Activated naive CD4-positive, alpha-beta T cell treated with Interleukin-2 at 50 U/mL for 16 hours (primary cell): ENCODE measurements at regions not wholly inside any gene's neighbourhood (a gene's known extent, or its start where the extent isn't known, plus 50 kb on each side); places are given as distances from the start of the nearest gene placed in this dataset.
A peak's percentile ranks its signal among the peaks of the same experiment; 100 is the strongest.
"Not testable (repeated sequence)": the region's sequence is repeated elsewhere in the genome, so short reads cannot be mapped to it uniquely, and the experiment has no call there.

Source experiments
- DNase-seq: peaks from one replicate; pipeline ENCODE4 v3.0.0-alpha.2; 2020

GRCh38 chr10:45199205-45199740 lies 116.1 kb downstream of the OR13A1 start:
- DNase-seq, result no peak

- DNase-seq, result no peak
These were observed 114.1 kb downstream of the OR13A1 start for GRCh38 chr10:45201271-45201670.

GRCh38 chr10:45202242-45202641 lies 113.2 kb downstream of the OR13A1 start:
- DNase-seq, result no peak

- DNase-seq, result no peak
These were observed 110.2 kb downstream of the OR13A1 start for GRCh38 chr10:45204954-45205775.

- DNase-seq, result no peak
These were observed 105.5 kb downstream of the OR13A1 start for GRCh38 chr10:45209888-45210287.

GRCh38 chr10:45211576-45211975 lies 103.8 kb downstream of the OR13A1 start:
- no peak for DNase-seq

GRCh38 chr10:45219416-45219815 lies 96.0 kb downstream of the OR13A1 start:
- DNase-seq, result no peak

- DNase-seq, result no peak
These were observed 94.5 kb downstream of the OR13A1 start for GRCh38 chr10:45220931-45221330.

GRCh38 chr10:45224219-45224841 lies 91.1 kb downstream of the OR13A1 start:
- DNase-seq, result no peak

GRCh38 chr10:45227042-45227441 lies 88.4 kb downstream of the OR13A1 start:
- DNase-seq, result no peak

- no peak for DNase-seq
These were observed 88.0 kb downstream of the OR13A1 start for GRCh38 chr10:45227456-45227855.

- no peak for DNase-seq
These were observed 85.6 kb downstream of the OR13A1 start for GRCh38 chr10:45229823-45230222.

GRCh38 chr10:45235260-45235769 lies 80.1 kb downstream of the OR13A1 start:
- peak; percentile 53 for DNase-seq

- DNase-seq, result no peak
These were observed 79.6 kb downstream of the OR13A1 start for GRCh38 chr10:45235798-45236220.

- DNase-seq, result no peak
These were observed 76.5 kb downstream of the OR13A1 start for GRCh38 chr10:45238896-45239295.

- DNase-seq, result no peak
These were observed 75.8 kb downstream of the OR13A1 start for GRCh38 chr10:45239642-45240041.

GRCh38 chr10:45241865-45242520 lies 73.4 kb downstream of the OR13A1 start:
- DNase-seq, result no peak

GRCh38 chr10:45243261-45243660 lies 72.1 kb downstream of the OR13A1 start:
- no peak for DNase-seq

- DNase-seq, result no peak
These were observed 68.9 kb downstream of the OR13A1 start for GRCh38 chr10:45246522-45246921.

- DNase-seq, result no peak
These were observed 65.3 kb downstream of the OR13A1 start for GRCh38 chr10:45249978-45250693.

GRCh38 chr10:45250694-45251075 lies 64.7 kb downstream of the OR13A1 start:
- DNase-seq, result not testable (repeated sequence)
